OCI-LY3 (cell line): ENCODE measurements at regions not wholly inside any gene's neighbourhood (a gene's known extent, or its start where the extent isn't known, plus 50 kb on each side); places are given as distances from the start of the nearest gene placed in this dataset.

Source experiments
- EZH2phosphoT487 ChIP-seq: fragments of 200-600 bp; shearing (Covaris generic); IDR thresholded peaks from 2 replicates; pipeline ENCODE4 v1.6.1; 2018; ENCODE audit warnings: antibody characterized with exemption, mixed run types, low read depth
- TF ChIP-seq, protein P1 (sequence below): fragments of 200-600, 300-600 bp; sonication (generic); IDR thresholded peaks from 2 replicates; pipeline ENCODE4 v1.5.1; 2014; ENCODE audit warnings: antibody characterized with exemption, low read length, low read depth

DNA sequence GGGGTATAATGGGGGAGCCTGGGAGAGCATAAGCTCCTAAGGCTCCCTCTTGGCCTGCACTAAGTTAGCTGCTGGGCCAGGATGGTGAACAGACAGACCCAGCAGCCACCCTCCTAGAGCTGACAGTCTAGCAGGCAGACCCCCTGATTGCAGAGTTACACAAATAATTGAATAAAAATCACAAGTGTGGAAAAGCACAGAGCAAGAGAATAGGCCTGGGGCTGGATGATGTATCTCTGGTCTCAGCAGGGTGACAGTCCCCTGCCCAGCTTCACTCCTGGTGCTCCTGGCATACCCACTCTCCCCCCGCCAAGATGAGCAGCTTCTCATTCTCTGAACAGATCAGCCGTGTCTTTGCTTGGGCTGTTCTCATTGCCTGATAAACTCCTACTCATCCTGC lies 86.1 kb upstream of the STX18 start:
- TF ChIP-seq, protein P1, sequence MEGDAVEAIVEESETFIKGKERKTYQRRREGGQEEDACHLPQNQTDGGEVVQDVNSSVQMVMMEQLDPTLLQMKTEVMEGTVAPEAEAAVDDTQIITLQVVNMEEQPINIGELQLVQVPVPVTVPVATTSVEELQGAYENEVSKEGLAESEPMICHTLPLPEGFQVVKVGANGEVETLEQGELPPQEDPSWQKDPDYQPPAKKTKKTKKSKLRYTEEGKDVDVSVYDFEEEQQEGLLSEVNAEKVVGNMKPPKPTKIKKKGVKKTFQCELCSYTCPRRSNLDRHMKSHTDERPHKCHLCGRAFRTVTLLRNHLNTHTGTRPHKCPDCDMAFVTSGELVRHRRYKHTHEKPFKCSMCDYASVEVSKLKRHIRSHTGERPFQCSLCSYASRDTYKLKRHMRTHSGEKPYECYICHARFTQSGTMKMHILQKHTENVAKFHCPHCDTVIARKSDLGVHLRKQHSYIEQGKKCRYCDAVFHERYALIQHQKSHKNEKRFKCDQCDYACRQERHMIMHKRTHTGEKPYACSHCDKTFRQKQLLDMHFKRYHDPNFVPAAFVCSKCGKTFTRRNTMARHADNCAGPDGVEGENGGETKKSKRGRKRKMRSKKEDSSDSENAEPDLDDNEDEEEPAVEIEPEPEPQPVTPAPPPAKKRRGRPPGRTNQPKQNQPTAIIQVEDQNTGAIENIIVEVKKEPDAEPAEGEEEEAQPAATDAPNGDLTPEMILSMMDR = no peak
- no peak for TF ChIP-seq EZH2phosphoT487
